Stimulated activated CD4-positive, alpha-beta T cell treated with anti-CD3 and anti-CD28 coated beads, TNF-alpha, amount 100 ng/mL, for 1 hour (primary cell): ENCODE measurements at regions not wholly inside any gene's neighbourhood (a gene's known extent, or its start where the extent isn't known, plus 50 kb on each side); places are given as distances from the start of the nearest gene placed in this dataset.
"Not testable (repeated sequence)": the region's sequence is repeated elsewhere in the genome, so short reads cannot be mapped to it uniquely, and the experiment has no call there.

Experiments used
- DNase-seq, 3 donors: peaks; one replicate each; pipeline ENCODE4 v3.0.0-alpha.2; 2020; ENCODE audit warnings: low read depth in 3 of 3, low spot score in 1 of 3

DNA sequence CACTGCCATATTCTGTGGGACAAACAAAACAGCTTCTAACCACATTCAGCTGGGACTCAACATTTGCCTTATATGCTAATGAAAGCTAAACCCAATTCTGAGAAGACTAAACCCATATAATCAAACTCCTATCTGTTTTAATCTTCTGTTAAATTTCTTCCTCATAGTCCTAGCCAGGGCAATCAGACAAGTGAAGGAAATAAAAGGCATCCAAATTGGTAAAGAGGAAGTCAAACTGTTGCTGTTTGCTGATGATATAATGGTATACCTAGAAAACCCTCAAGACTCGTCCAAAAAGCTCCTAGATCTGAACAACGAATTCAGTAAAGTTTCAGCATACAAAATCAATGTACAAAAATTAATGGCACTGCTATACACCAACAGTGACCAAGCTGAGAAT lies 157.1 kb downstream of the PHLDA1 start:
- no peak for DNase-seq

GRCh38 chr12:75872762-75873161 lies 158.8 kb downstream of the PHLDA1 start:
- no peak for DNase-seq

DNA sequence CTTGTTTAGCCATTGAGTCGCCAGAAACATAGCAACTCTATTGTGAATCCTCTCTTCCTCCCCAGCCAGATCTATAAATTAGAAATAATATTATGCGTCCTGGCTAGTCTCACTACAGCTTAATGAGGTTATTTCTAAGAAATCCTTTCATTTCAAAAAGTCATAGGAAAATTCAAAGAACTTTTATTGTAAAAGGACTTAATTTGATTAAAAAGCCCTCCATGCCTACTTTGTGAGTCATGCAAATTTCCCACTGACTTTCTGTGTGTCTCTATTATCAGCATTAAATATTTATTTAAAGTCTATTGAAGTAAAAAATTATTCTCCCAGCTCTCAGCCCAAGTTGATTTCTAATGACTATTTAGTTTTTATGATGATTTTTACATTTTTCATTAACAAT lies 160.7 kb downstream of the PHLDA1 start:
- DNase-seq, result no peak

DNA sequence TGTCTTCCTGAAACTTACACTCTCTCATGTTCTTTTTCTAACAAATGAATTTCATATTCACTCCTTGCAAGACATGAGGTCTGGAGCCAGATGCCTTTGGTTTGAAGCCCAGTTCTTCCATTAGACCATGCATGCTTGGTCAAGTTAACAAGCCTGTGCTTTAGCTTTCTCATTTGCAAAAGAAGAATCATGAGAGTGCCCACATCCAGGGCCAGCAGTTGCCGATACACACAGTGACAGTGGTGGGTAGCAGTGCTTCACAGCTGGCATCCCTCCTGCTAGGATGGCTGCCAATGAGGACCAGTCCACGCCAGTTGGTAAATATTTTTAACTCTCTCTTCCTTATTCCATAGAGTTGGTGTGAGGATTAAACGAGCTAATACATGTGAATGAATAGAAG lies 163.1 kb downstream of the PHLDA1 start:
- no peak for DNase-seq

DNA sequence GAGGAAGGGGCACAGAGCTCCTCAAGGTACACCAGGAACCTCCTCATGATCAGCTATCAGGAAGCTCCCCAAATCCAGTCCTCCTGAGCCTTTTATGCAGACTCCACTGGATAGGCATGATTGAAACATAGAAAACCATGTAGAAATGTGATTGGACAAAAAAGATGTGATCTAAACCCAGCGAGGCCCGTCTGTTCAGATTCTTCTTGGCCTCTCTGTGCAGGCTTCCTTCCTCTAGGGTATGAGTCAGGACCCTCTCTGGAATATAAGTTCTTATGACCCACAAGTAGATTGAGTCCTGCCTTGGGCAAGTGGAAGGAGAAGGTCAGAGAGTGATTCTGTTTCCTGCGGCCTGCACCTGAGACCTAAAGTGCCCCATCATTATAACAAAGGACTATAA lies 166.3 kb downstream of the PHLDA1 start:
- no peak for DNase-seq

- DNase-seq, result no peak
These were observed 167.4 kb downstream of the PHLDA1 start for GRCh38 chr12:75864161-75864560.

DNA sequence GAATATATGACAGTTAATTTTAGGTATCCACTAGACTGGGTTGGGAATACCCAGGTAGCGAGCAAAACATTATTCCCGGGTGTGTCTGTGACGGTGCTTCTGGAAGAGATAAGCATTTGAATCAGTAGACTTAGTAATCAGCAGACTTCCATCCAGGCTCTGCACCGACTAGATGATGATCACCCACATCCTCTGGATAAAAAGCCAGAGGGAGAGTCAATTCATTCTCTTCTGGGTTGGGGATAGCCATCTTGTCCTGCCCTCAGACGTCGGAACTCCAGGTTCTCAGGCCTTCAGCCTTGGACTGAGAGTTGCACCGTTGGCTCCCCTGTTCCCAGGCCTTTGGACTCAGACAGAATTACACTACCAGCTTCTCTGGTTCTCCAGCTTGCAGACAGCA lies 168.0 kb downstream of the PHLDA1 start:
- DNase-seq, result no peak

GRCh38 chr12:75862692-75863471 lies 168.7 kb downstream of the PHLDA1 start:
- DNase-seq, result no peak

DNA sequence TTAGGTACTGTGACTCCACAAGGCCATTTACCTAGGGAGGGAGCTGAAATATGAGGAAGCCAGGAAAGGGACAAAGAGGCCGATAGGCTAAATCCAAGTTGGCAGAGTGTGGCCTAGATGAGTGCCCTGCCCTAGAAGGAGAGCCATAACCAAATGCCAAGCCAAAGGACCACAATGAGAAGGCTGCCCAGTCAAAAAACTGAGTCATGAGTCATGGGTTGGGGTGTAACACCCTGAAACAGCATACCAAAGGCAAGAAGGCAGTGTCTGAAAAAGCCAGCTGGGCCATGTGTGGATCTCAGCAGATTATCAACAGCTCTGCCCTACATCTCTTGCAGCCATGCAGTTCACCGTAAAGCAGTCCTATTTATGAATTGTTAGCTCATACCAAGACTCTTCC lies 171.7 kb downstream of the PHLDA1 start:
- no peak for DNase-seq

DNA sequence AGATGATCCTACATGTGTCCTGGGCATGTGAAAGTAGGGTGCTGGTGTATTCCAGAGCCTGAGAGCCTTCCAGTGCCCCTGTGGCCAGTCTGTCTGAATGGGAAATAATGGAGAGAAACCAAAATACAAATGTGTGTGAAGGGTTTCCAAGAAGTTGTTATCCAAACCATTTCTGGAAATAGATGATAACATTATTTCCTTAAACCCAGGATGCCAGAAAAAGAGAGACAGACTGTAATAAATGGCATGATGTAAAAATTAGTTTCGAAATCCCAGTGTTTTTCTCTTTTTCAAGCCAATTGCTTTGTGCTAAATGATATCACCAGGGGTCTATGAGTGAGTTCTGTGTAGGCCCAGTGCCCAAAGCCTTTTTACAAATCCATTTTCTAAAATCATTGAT lies 175.3 kb downstream of the PHLDA1 start:
- no peak for DNase-seq

GRCh38 chr12:75855360-75855759 lies 176.2 kb downstream of the PHLDA1 start:
- no peak for DNase-seq

GRCh38 chr12:75854681-75855309 lies 176.8 kb downstream of the PHLDA1 start:
- DNase-seq, result no peak

DNA sequence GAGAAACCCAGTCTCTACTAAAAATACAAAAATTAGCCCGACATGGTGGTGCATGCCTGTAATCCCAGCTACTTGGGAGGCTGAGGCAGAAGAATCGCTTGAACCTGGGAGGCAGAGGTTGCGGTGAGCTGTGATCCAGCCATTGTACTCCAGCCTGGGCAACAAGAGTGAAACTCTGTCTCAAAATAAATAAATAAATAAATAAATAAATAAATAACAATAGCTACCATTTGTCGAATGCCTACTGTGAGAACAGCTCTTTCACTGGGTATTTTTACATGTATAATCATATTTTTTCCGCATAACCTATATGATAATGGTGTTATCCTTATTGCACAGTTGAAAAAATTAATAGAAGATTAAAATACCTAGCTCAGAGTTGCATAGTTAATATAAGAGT lies 177.4 kb downstream of the PHLDA1 start:
- DNase-seq, result not testable (repeated sequence)

- DNase-seq, result no peak
These were observed 177.9 kb downstream of the PHLDA1 start for GRCh38 chr12:75853626-75854025.

DNA sequence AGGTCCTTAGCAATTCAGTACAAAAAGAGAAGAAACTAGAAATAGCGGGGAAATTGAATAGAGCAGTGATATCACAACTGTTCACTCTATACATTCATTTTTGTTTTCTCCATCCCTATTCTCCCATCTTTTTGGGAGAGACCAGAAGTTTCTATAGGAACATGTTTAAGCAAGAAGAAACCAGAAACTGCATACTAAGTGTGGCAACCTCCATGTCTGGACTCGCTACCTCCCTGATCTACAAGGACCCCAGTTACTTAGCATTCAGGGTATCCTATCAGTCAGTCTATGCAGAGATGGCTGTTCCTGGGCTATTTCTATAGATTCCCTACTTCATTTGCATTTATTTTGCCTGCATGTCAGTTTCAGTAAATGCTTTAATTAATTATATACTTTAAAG lies 178.6 kb downstream of the PHLDA1 start:
- no peak for DNase-seq

- DNase-seq, result no peak
These were observed 179.4 kb downstream of the PHLDA1 start for GRCh38 chr12:75852143-75852542.

DNA sequence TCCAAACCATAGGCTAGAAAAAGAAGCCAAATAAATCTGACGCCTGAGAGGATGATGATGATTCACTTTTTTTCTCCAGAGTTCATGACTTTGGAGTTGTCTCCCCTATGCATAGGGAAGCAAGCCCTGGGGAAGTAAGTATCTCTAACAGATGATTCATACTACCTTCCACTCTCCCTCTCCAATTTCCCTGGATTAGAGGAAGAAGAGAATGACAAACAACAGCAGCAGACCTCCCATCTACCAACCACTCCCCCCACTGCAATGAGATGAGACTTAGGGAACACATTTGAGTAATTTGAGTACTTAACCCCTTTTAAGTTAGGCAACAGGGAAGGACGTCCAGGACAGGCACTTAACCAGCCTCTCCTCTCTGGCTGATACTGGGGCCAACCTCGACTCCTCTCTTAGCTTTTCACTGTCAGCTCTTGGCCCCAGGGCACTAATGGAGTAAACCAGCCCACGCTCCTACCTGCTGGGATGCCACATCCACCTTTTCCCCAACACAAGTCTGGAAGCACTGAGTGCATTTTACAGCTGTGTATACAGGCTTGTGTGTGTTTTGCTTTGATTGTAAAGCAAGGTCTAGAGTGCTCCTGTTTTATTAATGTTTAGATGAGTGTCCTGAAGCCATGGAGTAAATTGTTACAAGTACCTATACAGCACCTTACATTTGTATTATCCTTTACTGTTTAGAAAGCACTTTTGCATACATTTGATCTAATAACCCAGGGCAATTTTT lies 180.7 kb downstream of the PHLDA1 start:
- DNase-seq, result no peak

DNA sequence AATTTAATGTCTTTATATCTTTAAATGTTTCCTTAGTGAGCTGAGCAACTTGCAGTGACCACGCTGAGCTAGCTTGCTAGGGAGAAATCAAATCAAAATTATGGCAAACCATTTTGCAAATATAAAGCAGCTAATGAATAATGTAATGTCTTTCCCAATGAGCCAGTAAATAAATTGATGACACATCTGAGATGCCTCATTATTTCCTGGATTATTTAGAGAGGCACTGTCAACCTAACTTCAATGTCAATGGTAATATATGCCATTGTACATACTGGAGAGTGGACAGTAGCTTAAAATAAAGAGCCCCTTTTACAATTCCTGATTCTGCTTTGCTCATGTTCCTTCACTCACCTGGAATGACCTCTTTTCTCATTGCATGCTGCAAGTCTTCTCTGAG lies 182.6 kb downstream of the PHLDA1 start:
- no peak for DNase-seq

- no peak for DNase-seq
These were observed 183.1 kb downstream of the PHLDA1 start for GRCh38 chr12:75848431-75848925.

- no peak for DNase-seq
These were observed 185.5 kb downstream of the PHLDA1 start for GRCh38 chr12:75846102-75846501.

- no peak for DNase-seq
These were observed 186.6 kb downstream of the PHLDA1 start for GRCh38 chr12:75844985-75845384.
